ENCODE measurements at regions not wholly inside any gene's neighbourhood (a gene's known extent, or its start where the extent isn't known, plus 50 kb on each side); places are given as distances from the start of the nearest gene placed in this dataset.
"Not testable (repeated sequence)": the region's sequence is repeated elsewhere in the genome, so short reads cannot be mapped to it uniquely, and the experiment has no call there.

- no peak for DNase-seq
Measured at GRCh38 chr9:81058782-81059181, 630.6 kb downstream of the TLE1 start.

GRCh38 chr9:81053298-81054025, 635.9 kb downstream of the TLE1 start:
- DNase-seq, result no peak

GRCh38 chr9:81052846-81053245, 636.5 kb downstream of the TLE1 start:
- no peak for DNase-seq

- no peak for DNase-seq
Measured at GRCh38 chr9:81047280-81047679, 642.1 kb downstream of the TLE1 start.

- no peak for DNase-seq
Measured at GRCh38 chr9:81045658-81046057, 643.7 kb downstream of the TLE1 start.

- DNase-seq, result no peak
Measured at GRCh38 chr9:81037889-81038288, 651.5 kb downstream of the TLE1 start.

- no peak for DNase-seq
Measured at GRCh38 chr9:81035601-81036000, 653.7 kb downstream of the TLE1 start.

- DNase-seq, result no peak
Measured at GRCh38 chr9:81035171-81035570, 654.2 kb downstream of the TLE1 start.

GRCh38 chr9:81032831-81033230, 656.5 kb downstream of the TLE1 start:
- no peak for DNase-seq

GRCh38 chr9:81032030-81032572, 657.2 kb downstream of the TLE1 start:
- DNase-seq, result no peak

- no peak for DNase-seq
Measured at GRCh38 chr9:81031422-81032029, 657.8 kb downstream of the TLE1 start.

GRCh38 chr9:81030027-81030426, 659.3 kb downstream of the TLE1 start:
- no peak for DNase-seq

GRCh38 chr9:81028504-81028903, 660.8 kb downstream of the TLE1 start:
- no peak for DNase-seq

GRCh38 chr9:81022177-81022576, 667.2 kb downstream of the TLE1 start:
- DNase-seq, result no peak

- DNase-seq, result not testable (repeated sequence)
Measured at GRCh38 chr9:81014945-81015344, 674.4 kb downstream of the TLE1 start.

- DNase-seq, result not testable (repeated sequence)
Measured at GRCh38 chr9:81013191-81013590, 676.2 kb downstream of the TLE1 start.

GRCh38 chr9:81002906-81003305, 686.4 kb downstream of the TLE1 start:
- DNase-seq, result no peak

GRCh38 chr9:81002242-81002641, 687.1 kb downstream of the TLE1 start:
- DNase-seq, result no peak

- no peak for DNase-seq
Measured at GRCh38 chr9:80995759-80996158, 693.6 kb downstream of the TLE1 start.

GRCh38 chr9:80994892-80995291, 694.5 kb downstream of the TLE1 start:
- DNase-seq, result no peak

- not testable (repeated sequence) for DNase-seq
Measured at GRCh38 chr9:80985595-80985994, 703.8 kb downstream of the TLE1 start.

- DNase-seq, result no peak
Measured at GRCh38 chr9:80976403-80976802, 712.9 kb downstream of the TLE1 start.

GRCh38 chr9:80970377-80970776, 719.0 kb downstream of the TLE1 start:
- DNase-seq, result not testable (repeated sequence)

- DNase-seq, result no peak
Measured at GRCh38 chr9:80968611-80969010, 720.7 kb downstream of the TLE1 start.
